Endothelial cell of umbilical vein (primary cell): ENCODE measurements at regions not wholly inside any gene's neighbourhood (a gene's known extent, or its start where the extent isn't known, plus 50 kb on each side); places are given as distances from the start of the nearest gene placed in this dataset.

Source experiments
- BruUV-seq: library from RNA; stranded (reverse); fragments of 400-500 nt; replicated peaks from 2 replicates; lab custom pipeline; 2021; lab: Mats Ljungman, UMichigan
- CTCF ChIA-PET: fragments of 300-600, 350-600 bp; sonication (Branson Sonifier 250); formaldehyde crosslinking; loops from one replicate; lab custom pipeline; 2021; ENCODE audit warnings: antibody characterized with exemption, inconsistent platforms; lab: Charles Lee
- POLR2A ChIA-PET: fragments of 300-600, 350-600 bp; sonication (Branson Sonifier 250); formaldehyde crosslinking; loops from one replicate; lab custom pipeline; 2021; ENCODE audit warnings: antibody characterized with exemption, inconsistent platforms; lab: Charles Lee
- DNase-seq: peaks from one replicate; pipeline ENCODE4 v3.0.0-alpha.2; 2011; ENCODE audit warnings: low read depth, low spot score
- FAIRE-seq: peaks from 2 replicates; lab custom pipeline; 2011; peaks lifted over from hg19 to GRCh38; lab: Jason Lieb, UNC
- H2AFZ ChIP-seq: 2 replicates; pipeline ENCODE4 v1.6.0; 2012; ENCODE audit warnings: low read depth, low read length, control low read depth, inconsistent platforms
- H3K27ac ChIP-seq: 2 replicates; pipeline ENCODE4 v1.5.1; 2011; ENCODE audit warnings: low read depth, mild to moderate bottlenecking, control low read depth, low read length, moderate library complexity; ENCODE audit not compliant: insufficient read depth
- H3K27me3 ChIP-seq, 2 experiments: 2 replicates each; pipeline versions ENCODE4 v1.6.0 to v1.6.1; 2011; ENCODE audit warnings: low read length in 2 of 2, mixed read lengths in 1 of 2; ENCODE audit not compliant: control insufficient read depth in 2 of 2, insufficient read depth in 2 of 2
- H3K36me3 ChIP-seq, 2 experiments: 2 replicates in 1 of 2; 3 replicates in 1 of 2; pipeline ENCODE4 v1.5.1; 2011; ENCODE audit warnings: low read length in 2 of 2, mild to moderate bottlenecking in 1 of 2, moderate library complexity in 1 of 2; ENCODE audit not compliant: control insufficient read depth in 2 of 2, insufficient read depth in 2 of 2; ENCODE audit errors: extremely low read depth in 1 of 2
- H3K4me1 ChIP-seq: 3 replicates; pipeline ENCODE4 v1.5.1; 2011; ENCODE audit warnings: mild to moderate bottlenecking, low read length; ENCODE audit not compliant: control insufficient read depth, insufficient read depth; ENCODE audit errors: extremely low read depth
- H3K4me2 ChIP-seq: 2 replicates; pipeline ENCODE4 v1.6.1; 2011; ENCODE audit warnings: low read length, control low read depth, mixed read lengths; ENCODE audit not compliant: insufficient read depth
- H3K4me3 ChIP-seq, 3 experiments: fragments of 200-600 bp in 1 of 3; sonication (generic), shearing (Covaris generic) in 1 of 3; replicated peaks in 1 of 3; 2 replicates each; pipeline ENCODE4 v1.5.1; 2011 to 2016; ENCODE audit warnings: control low read depth in 3 of 3, low read length in 3 of 3, mild to moderate bottlenecking in 2 of 3, inconsistent platforms in 1 of 3, low read depth in 1 of 3, moderate library complexity in 1 of 3; ENCODE audit not compliant: insufficient read depth in 1 of 3
- H3K79me2 ChIP-seq: 2 replicates; pipeline ENCODE4 v1.6.0; 2012; ENCODE audit warnings: low read length, inconsistent platforms; ENCODE audit not compliant: control insufficient read depth, insufficient read depth
- H3K9ac ChIP-seq: replicated peaks from 2 replicates; pipeline ENCODE3; 2011; ENCODE audit warnings: low read length, control low read depth; ENCODE audit not compliant: insufficient read depth; ENCODE audit errors: extremely low read depth
- H3K9me1 ChIP-seq: replicated peaks from 3 replicates; pipeline ENCODE4 v1.6.0; 2011; ENCODE audit warnings: mild to moderate bottlenecking, low read length; ENCODE audit not compliant: control insufficient read depth, insufficient read depth; ENCODE audit errors: extremely low read depth
- H3K9me3 ChIP-seq: replicated peaks from 2 replicates; pipeline ENCODE4 v1.5.1; 2012; ENCODE audit warnings: low read length, inconsistent platforms; ENCODE audit not compliant: control insufficient read depth, insufficient read depth
- H4K20me1 ChIP-seq: replicated peaks from 2 replicates; pipeline ENCODE3; 2011; ENCODE audit warnings: mild to moderate bottlenecking, low read length; ENCODE audit not compliant: control insufficient read depth, insufficient read depth; ENCODE audit errors: extremely low read depth
- EZH2 ChIP-seq: IDR thresholded peaks from 2 replicates; pipeline ENCODE4 v1.6.1; 2012; ENCODE audit warnings: borderline replicate concordance, low read depth, mild to moderate bottlenecking, moderate library complexity, low read length, inconsistent platforms; ENCODE audit not compliant: severe bottlenecking
- FOS ChIP-seq: IDR thresholded peaks from 2 replicates; pipeline ENCODE4 v1.6.1; 2011; ENCODE audit warnings: mild to moderate bottlenecking, low read length, moderate library complexity, borderline replicate concordance; ENCODE audit not compliant: insufficient read depth
- GATA2 ChIP-seq: IDR thresholded peaks from 2 replicates; pipeline ENCODE4 v1.7.0; 2011; ENCODE audit warnings: low read depth, mild to moderate bottlenecking, moderate library complexity, mixed read lengths, low read length; ENCODE audit not compliant: insufficient read length, insufficient read depth
- JUN ChIP-seq: IDR thresholded peaks from 2 replicates; pipeline ENCODE4 v1.6.1; 2011; ENCODE audit warnings: borderline replicate concordance, low read depth; ENCODE audit not compliant: insufficient read length, insufficient read depth
- MYC ChIP-seq: IDR thresholded peaks from one replicate; pipeline ENCODE4 v1.6.1; 2011; ENCODE audit warnings: mild to moderate bottlenecking, low read depth, low read length
- POLR2A ChIP-seq: IDR thresholded peaks from 2 replicates; pipeline ENCODE4 v1.6.1; 2012; ENCODE audit warnings: low read depth, mild to moderate bottlenecking, control low read depth, low read length
- POLR2AphosphoS5 ChIP-seq: IDR thresholded peaks from 2 replicates; pipeline ENCODE4 v1.6.1; 2012; ENCODE audit warnings: low read depth, mild to moderate bottlenecking, control low read depth, low read length, moderate library complexity; ENCODE audit not compliant: insufficient read depth
- dilution Hi-C: fragments of 300-500 bp; cut with MboI; formaldehyde crosslinking; loops from one replicate; pipeline ENCODE4 v1.15.0; 2019; ENCODE audit warnings: low sequenced_read_pairs; ENCODE audit not compliant: extremely low pct_ligation_motif_present
- intact Hi-C: fragments of 100-400 bp; cut with micrococcal nuclease; formaldehyde crosslinking; loops from one replicate; pipeline ENCODE4 v1.10.0; 2022
- TF ChIP-seq, protein P1 (sequence below), 2 donors: IDR thresholded peaks; 1 replicate in 1 of 2; 2 replicates in 1 of 2; pipeline ENCODE4 v1.5.1; 2011; ENCODE audit warnings: low read length in 2 of 2, mild to moderate bottlenecking in 2 of 2, moderate library complexity in 2 of 2, control low read depth in 1 of 2, inconsistent platforms in 1 of 2, low read depth in 1 of 2; ENCODE audit not compliant: insufficient read depth in 1 of 2; ENCODE audit errors: extremely low read depth in 1 of 2
- TF ChIP-seq, protein P2 (sequence below): IDR thresholded peaks from 2 replicates; pipeline ENCODE4 v1.6.1; 2011; ENCODE audit not compliant: insufficient read depth, insufficient read length

DNA sequence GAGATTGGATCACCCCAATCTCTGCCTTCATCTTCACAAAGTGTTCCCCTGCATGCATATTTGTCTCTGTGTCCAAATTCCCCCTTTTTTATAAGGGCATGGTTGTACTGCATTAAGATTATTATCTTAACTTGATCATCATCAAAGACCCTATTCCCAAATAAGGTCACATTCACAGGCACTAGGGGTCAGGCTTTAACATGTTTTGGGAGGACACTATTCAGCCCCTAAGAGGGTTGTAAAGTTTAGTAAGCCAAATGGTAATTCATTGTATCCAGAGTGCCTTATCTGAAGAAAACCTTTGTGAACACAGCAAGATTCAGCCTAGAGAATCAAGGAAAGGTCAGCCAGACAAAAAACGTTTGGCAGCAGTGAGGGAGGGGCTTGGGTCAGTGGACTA is 317.6 kb upstream of the PLD5 start:
- BruUV-seq: no TSS peak
- H3K9me1 ChIP-seq: no peaks in the 10 kb centered on the region
- no peak overlapping the region for H3K4me2 ChIP-seq
- no peak overlapping the region for H3K9ac ChIP-seq
- CTCF ChIA-PET: no interaction called here
- no peaks in the 10 kb centered on the region for H3K36me3 ChIP-seq
- TF ChIP-seq, protein P1, sequence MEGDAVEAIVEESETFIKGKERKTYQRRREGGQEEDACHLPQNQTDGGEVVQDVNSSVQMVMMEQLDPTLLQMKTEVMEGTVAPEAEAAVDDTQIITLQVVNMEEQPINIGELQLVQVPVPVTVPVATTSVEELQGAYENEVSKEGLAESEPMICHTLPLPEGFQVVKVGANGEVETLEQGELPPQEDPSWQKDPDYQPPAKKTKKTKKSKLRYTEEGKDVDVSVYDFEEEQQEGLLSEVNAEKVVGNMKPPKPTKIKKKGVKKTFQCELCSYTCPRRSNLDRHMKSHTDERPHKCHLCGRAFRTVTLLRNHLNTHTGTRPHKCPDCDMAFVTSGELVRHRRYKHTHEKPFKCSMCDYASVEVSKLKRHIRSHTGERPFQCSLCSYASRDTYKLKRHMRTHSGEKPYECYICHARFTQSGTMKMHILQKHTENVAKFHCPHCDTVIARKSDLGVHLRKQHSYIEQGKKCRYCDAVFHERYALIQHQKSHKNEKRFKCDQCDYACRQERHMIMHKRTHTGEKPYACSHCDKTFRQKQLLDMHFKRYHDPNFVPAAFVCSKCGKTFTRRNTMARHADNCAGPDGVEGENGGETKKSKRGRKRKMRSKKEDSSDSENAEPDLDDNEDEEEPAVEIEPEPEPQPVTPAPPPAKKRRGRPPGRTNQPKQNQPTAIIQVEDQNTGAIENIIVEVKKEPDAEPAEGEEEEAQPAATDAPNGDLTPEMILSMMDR (IDR thresholded peaks at IDR 0.05; ENCODE audit: extremely low read depth in 1 of 2, insufficient read depth in 1 of 2, low read depth in 1 of 2, low read length in 2 of 2): no peak
- TF ChIP-seq POLR2A (no peak), POLR2AphosphoS5 (no peak), JUN (no peak), GATA2 (no peak), MYC (no peak), EZH2 (no peak), FOS (no peak)
- TF ChIP-seq, protein P2, sequence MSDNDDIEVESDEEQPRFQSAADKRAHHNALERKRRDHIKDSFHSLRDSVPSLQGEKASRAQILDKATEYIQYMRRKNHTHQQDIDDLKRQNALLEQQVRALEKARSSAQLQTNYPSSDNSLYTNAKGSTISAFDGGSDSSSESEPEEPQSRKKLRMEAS: no peak
- POLR2A ChIA-PET: no interaction called here
- no peaks in the 10 kb centered on the region for H3K27me3 ChIP-seq
- intact Hi-C loops (no loop called here), dilution Hi-C loops (no loop called here)
- H2AFZ ChIP-seq: no peak overlapping the region
- no peaks in the 10 kb centered on the region for H3K79me2 ChIP-seq
- no peaks in the 10 kb centered on the region for H4K20me1 ChIP-seq
- H3K27ac ChIP-seq: no peak overlapping the region
- DNase-seq (no peak), FAIRE-seq (no peak)
- peaks cover 2% of the 10 kb centered on the region for H3K9me3 ChIP-seq
- no peaks in the 10 kb centered on the region for H3K4me1 ChIP-seq
- H3K4me3 ChIP-seq: no peak overlapping the region
